Suppressor macrophage (primary cell): ENCODE measurements at regions not wholly inside any gene's neighbourhood (a gene's known extent, or its start where the extent isn't known, plus 50 kb on each side); places are given as distances from the start of the nearest gene placed in this dataset.

Experiments
- DNase-seq, 4 experiments: peaks; one replicate each; pipeline ENCODE4 v3.0.0-alpha.2; 2020 to 2022

GRCh38 chr18:60555625-60556024 is 183.1 kb upstream of the MC4R start:
- peak in 3 of 4 experiments; percentile 5 to 32 (median 19) for DNase-seq

- DNase-seq, result no peak
Observed at GRCh38 chr18:60556326-60556725, 183.8 kb upstream of the MC4R start.

GRCh38 chr18:60560071-60560470 is 187.5 kb upstream of the MC4R start:
- no peak for DNase-seq

GRCh38 chr18:60563082-60563481 is 190.5 kb upstream of the MC4R start:
- no peak for DNase-seq

- DNase-seq, result peak in 2 of 4 experiments; percentile 1 to 29
Observed at GRCh38 chr18:60568220-60568619, 195.6 kb upstream of the MC4R start.

GRCh38 chr18:60570172-60570571 is 197.6 kb upstream of the MC4R start:
- DNase-seq, result no peak

- DNase-seq, result no peak
Observed at GRCh38 chr18:60577457-60577856, 204.9 kb upstream of the MC4R start.

GRCh38 chr18:60585670-60586069 is 213.1 kb upstream of the MC4R start:
- DNase-seq, result no peak

- DNase-seq, result no peak
Observed at GRCh38 chr18:60593249-60593648, 220.7 kb upstream of the MC4R start.

- no peak for DNase-seq
Observed at GRCh38 chr18:60596928-60597327, 224.4 kb upstream of the MC4R start.

- no peak for DNase-seq
Observed at GRCh38 chr18:60599267-60599666, 226.7 kb upstream of the MC4R start.

GRCh38 chr18:60599995-60600394 is 227.4 kb upstream of the MC4R start:
- DNase-seq, result no peak

- DNase-seq, result no peak
Observed at GRCh38 chr18:60601249-60601648, 228.7 kb upstream of the MC4R start.

GRCh38 chr18:60623331-60623730 is 250.8 kb upstream of the MC4R start:
- no peak for DNase-seq

GRCh38 chr18:60624207-60624606 is 251.6 kb upstream of the MC4R start:
- no peak for DNase-seq

- DNase-seq, result no peak
Observed at GRCh38 chr18:60639836-60640235, 267.3 kb upstream of the MC4R start.

GRCh38 chr18:60643009-60643408 is 270.4 kb upstream of the MC4R start:
- DNase-seq, result no peak

GRCh38 chr18:60646725-60647124 is 274.1 kb upstream of the MC4R start:
- no peak for DNase-seq

- DNase-seq, result no peak
Observed at GRCh38 chr18:60649107-60649506, 276.5 kb upstream of the MC4R start.

- DNase-seq, result no peak
Observed at GRCh38 chr18:60649842-60650536, 277.4 kb upstream of the MC4R start.

- no peak for DNase-seq
Observed at GRCh38 chr18:60654298-60654697, 281.7 kb upstream of the MC4R start.

GRCh38 chr18:60656553-60656952 is 284.0 kb upstream of the MC4R start:
- peak; percentile 40 to 75 (median 66) for DNase-seq

GRCh38 chr18:60662491-60662890 is 289.9 kb upstream of the MC4R start:
- DNase-seq, result no peak

- no peak for DNase-seq
Observed at GRCh38 chr18:60663060-60663989, 290.8 kb upstream of the MC4R start.
